WTC11 (cell line): ENCODE measurements at regions not wholly inside any gene's neighbourhood (a gene's known extent, or its start where the extent isn't known, plus 50 kb on each side); places are given as distances from the start of the nearest gene placed in this dataset.

Experiments used
- ATAC-seq: fragments of 200-7000 bp; cut with Tn5 transposase; 2 replicates; pipeline ENCODE4 v1.10.0; 2021; ENCODE audit warnings: mild to moderate bottlenecking, moderate library complexity
- CTCF ChIA-PET: fragments of 300-600 bp; sonication (Branson Sonifier 250); formaldehyde crosslinking; loops from one replicate; lab custom pipeline; 2021; ENCODE audit warnings: antibody characterized with exemption; lab: Charles Lee
- POLR2A ChIA-PET: fragments of 350-600 bp; sonication (Branson Sonifier 250); formaldehyde crosslinking; loops from one replicate; lab custom pipeline; 2021; ENCODE audit warnings: antibody characterized with exemption; lab: Charles Lee
- DNase-seq: peaks from one replicate; pipeline ENCODE4 v3.0.0; 2021; ENCODE audit warnings: low spot score
- H3K27ac Mint-ChIP-seq: 2 replicates; pipeline ENCODE4 v1.8.0; 2021; ENCODE audit warnings: mixed read lengths
- H3K27me3 Mint-ChIP-seq: 2 replicates; pipeline ENCODE4 v1.8.0; 2021; ENCODE audit warnings: low read depth, mild to moderate bottlenecking, moderate library complexity, mixed read lengths
- H3K36me3 Mint-ChIP-seq: 2 replicates; pipeline ENCODE4 v1.8.0; 2021; ENCODE audit warnings: mixed read lengths
- H3K4me1 Mint-ChIP-seq: 2 replicates; pipeline ENCODE4 v1.8.0; 2022; ENCODE audit warnings: mixed read lengths
- H3K4me3 Mint-ChIP-seq: 2 replicates; pipeline ENCODE4 v1.8.0; 2021; ENCODE audit warnings: mild to moderate bottlenecking, moderate library complexity, mixed read lengths
- H3K9me3 Mint-ChIP-seq: 2 replicates; pipeline ENCODE4 v1.8.0; 2021; ENCODE audit warnings: mixed read lengths
- AFF4 ChIP-seq: sonication (generic); formaldehyde crosslinking; IDR thresholded peaks from 2 replicates; pipeline ENCODE4 v1.8.1; 2023; ENCODE audit warnings: mild to moderate bottlenecking, missing genetic modification reagents, borderline replicate concordance
- ATF1 ChIP-seq: sonication (generic); formaldehyde crosslinking; IDR thresholded peaks from 2 replicates; pipeline ENCODE4 v1.8.1; 2023; ENCODE audit warnings: mild to moderate bottlenecking, moderate library complexity, missing genetic modification reagents
- ATF3 ChIP-seq: sonication (generic); formaldehyde crosslinking; conservative IDR thresholded peaks from 2 replicates; pipeline ENCODE4 v1.8.1; 2022; ENCODE audit warnings: mild to moderate bottlenecking, missing genetic modification reagents
- CBFB ChIP-seq: sonication (generic); formaldehyde crosslinking; IDR thresholded peaks from 2 replicates; pipeline ENCODE4 v1.8.1; 2022; ENCODE audit warnings: mild to moderate bottlenecking, low read depth, missing genetic modification reagents
- EMX1 ChIP-seq: fragments of 250-450 bp; sonication (Bioruptor Pico); IDR thresholded peaks from 2 replicates; pipeline ENCODE4 v1.8.0; 2021; ENCODE audit warnings: mild to moderate bottlenecking
- ESRRA ChIP-seq: sonication (generic); formaldehyde crosslinking; IDR thresholded peaks from 2 replicates; pipeline ENCODE4 v1.8.1; 2022; ENCODE audit warnings: mild to moderate bottlenecking, missing genetic modification reagents, borderline replicate concordance
- GABPB1 ChIP-seq: sonication (generic); formaldehyde crosslinking; IDR thresholded peaks from 2 replicates; pipeline ENCODE4 v1.8.1; 2023; ENCODE audit warnings: mild to moderate bottlenecking, missing genetic modification reagents
- GRHL2 ChIP-seq: fragments of 250-450 bp; sonication (Bioruptor Pico); IDR thresholded peaks from 2 replicates; pipeline ENCODE4 v1.8.0; 2022; ENCODE audit warnings: mild to moderate bottlenecking, moderate library complexity; ENCODE audit not compliant: insufficient replicate concordance, severe bottlenecking
- IRF2 ChIP-seq: sonication (generic); formaldehyde crosslinking; IDR thresholded peaks from 2 replicates; pipeline ENCODE4 v1.8.0; 2022; ENCODE audit warnings: low read depth, missing genetic modification reagents, borderline replicate concordance
- KAT7 ChIP-seq: sonication (generic); formaldehyde crosslinking; IDR thresholded peaks from 2 replicates; pipeline ENCODE4 v1.8.1; 2023; ENCODE audit warnings: missing genetic modification reagents, mild to moderate bottlenecking, borderline replicate concordance
- MXD4 ChIP-seq: fragments of 250-450 bp; sonication (Bioruptor Pico); IDR thresholded peaks from 2 replicates; pipeline ENCODE4 v1.8.0; 2021; ENCODE audit warnings: mild to moderate bottlenecking, moderate library complexity, borderline replicate concordance
- NFATC4 ChIP-seq: fragments of 250-450 bp; sonication (Bioruptor Pico); IDR thresholded peaks from 2 replicates; pipeline ENCODE4 v1.9.0; 2021; ENCODE audit warnings: mild to moderate bottlenecking
- NR1H2 ChIP-seq: sonication (generic); formaldehyde crosslinking; IDR thresholded peaks from 2 replicates; pipeline ENCODE4 v1.9.0; 2021; ENCODE audit warnings: mild to moderate bottlenecking, moderate library complexity, missing genetic modification reagents
- OVOL2 ChIP-seq: fragments of 250-450 bp; sonication (Bioruptor Pico); IDR thresholded peaks from 2 replicates; pipeline ENCODE4 v1.9.0; 2021; ENCODE audit warnings: mild to moderate bottlenecking, borderline replicate concordance
- SP1 ChIP-seq: sonication (generic); formaldehyde crosslinking; conservative IDR thresholded peaks from 2 replicates; pipeline ENCODE4 v1.8.1; 2022; ENCODE audit warnings: missing genetic modification reagents
- USF2 ChIP-seq: sonication (generic); formaldehyde crosslinking; IDR thresholded peaks from 2 replicates; pipeline ENCODE4 v1.8.1; 2023; ENCODE audit warnings: mild to moderate bottlenecking, missing genetic modification reagents, moderate library complexity
- ZMAT4 ChIP-seq: fragments of 250-450 bp; sonication (Bioruptor Pico); IDR thresholded peaks from 2 replicates; pipeline ENCODE4 v1.9.0; 2021; ENCODE audit warnings: mild to moderate bottlenecking
- ZNF317 ChIP-seq: sonication (generic); formaldehyde crosslinking; IDR thresholded peaks from 2 replicates; pipeline ENCODE4 v1.8.1; 2023; ENCODE audit warnings: low read depth, mild to moderate bottlenecking, moderate library complexity, missing genetic modification reagents, borderline replicate concordance
- ZNF532 ChIP-seq: fragments of 250-450 bp; sonication (Bioruptor Pico); IDR thresholded peaks from 2 replicates; pipeline ENCODE4 v1.9.0; 2021; ENCODE audit warnings: mild to moderate bottlenecking, borderline replicate concordance
- ZSCAN18 ChIP-seq: fragments of 250-450 bp; sonication (Bioruptor Pico); IDR thresholded peaks from 2 replicates; pipeline ENCODE4 v2.1.2; 2022; ENCODE audit warnings: mild to moderate bottlenecking, moderate library complexity
- TF ChIP-seq, protein P1 (sequence below): sonication (generic); formaldehyde crosslinking; IDR thresholded peaks from 2 replicates; pipeline ENCODE4 v1.8.1; 2022; ENCODE audit warnings: missing genetic modification reagents, borderline replicate concordance
- TF ChIP-seq, protein P2 (sequence below): sonication (generic); formaldehyde crosslinking; IDR thresholded peaks from 2 replicates; pipeline ENCODE4 v1.8.1; 2022; ENCODE audit warnings: mild to moderate bottlenecking, moderate library complexity, missing genetic modification reagents

- Mint-ChIP-seq H3K27ac (no peak overlapping the region), H3K4me1 (peaks cover 9% of the 10 kb centered on the region), H3K27me3 (no peaks in the 10 kb centered on the region; the same call in 1 of the 2 replicates), H3K36me3 (no peaks in the 10 kb centered on the region), H3K9me3 (peaks cover 16% of the 10 kb centered on the region), H3K4me3 (no peak overlapping the region)
- TF ChIP-seq ZNF532 (CRISPR knock-in tag), result no peak
- TF ChIP-seq, protein P1, sequence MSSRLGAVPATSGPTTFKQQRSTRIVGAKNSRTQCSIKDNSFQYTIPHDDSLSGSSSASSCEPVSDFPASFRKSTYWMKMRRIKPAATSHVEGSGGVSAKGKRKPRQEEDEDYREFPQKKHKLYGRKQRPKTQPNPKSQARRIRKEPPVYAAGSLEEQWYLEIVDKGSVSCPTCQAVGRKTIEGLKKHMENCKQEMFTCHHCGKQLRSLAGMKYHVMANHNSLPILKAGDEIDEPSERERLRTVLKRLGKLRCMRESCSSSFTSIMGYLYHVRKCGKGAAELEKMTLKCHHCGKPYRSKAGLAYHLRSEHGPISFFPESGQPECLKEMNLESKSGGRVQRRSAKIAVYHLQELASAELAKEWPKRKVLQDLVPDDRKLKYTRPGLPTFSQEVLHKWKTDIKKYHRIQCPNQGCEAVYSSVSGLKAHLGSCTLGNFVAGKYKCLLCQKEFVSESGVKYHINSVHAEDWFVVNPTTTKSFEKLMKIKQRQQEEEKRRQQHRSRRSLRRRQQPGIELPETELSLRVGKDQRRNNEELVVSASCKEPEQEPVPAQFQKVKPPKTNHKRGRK, result no peak
- no peak for TF ChIP-seq ATF3 (CRISPR knock-in tag)
- TF ChIP-seq, protein P2, sequence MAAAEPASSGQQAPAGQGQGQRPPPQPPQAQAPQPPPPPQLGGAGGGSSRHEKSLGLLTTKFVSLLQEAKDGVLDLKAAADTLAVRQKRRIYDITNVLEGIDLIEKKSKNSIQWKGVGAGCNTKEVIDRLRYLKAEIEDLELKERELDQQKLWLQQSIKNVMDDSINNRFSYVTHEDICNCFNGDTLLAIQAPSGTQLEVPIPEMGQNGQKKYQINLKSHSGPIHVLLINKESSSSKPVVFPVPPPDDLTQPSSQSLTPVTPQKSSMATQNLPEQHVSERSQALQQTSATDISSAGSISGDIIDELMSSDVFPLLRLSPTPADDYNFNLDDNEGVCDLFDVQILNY (CRISPR knock-in tag), result no peak
- TF ChIP-seq ZMAT4 (CRISPR knock-in tag), result no peak
- TF ChIP-seq GABPB1 (CRISPR knock-in tag), result no peak
- no peak for TF ChIP-seq ZNF317
- no peak for TF ChIP-seq NR1H2 (CRISPR knock-in tag)
- TF ChIP-seq SP1 (CRISPR knock-in tag), result no peak
- TF ChIP-seq USF2 (CRISPR knock-in tag), result no peak
- TF ChIP-seq GRHL2 (CRISPR knock-in tag), result no peak
- no peak for TF ChIP-seq ESRRA
- no peak for TF ChIP-seq AFF4
- ATAC-seq (no peak), DNase-seq (no peak)
- ChIA-PET CTCF (no interaction called here), POLR2A (no interaction called here)
Measured at GRCh38 chr7:85619236-85619635, 432.4 kb upstream of the SEMA3D start.

- POLR2A ChIA-PET, result no interaction called here
- H3K4me1 Mint-ChIP-seq, result no peaks in the 10 kb centered on the region
- no peaks in the 10 kb centered on the region for H3K36me3 Mint-ChIP-seq
- H3K9me3 Mint-ChIP-seq, result peaks cover 13% of the 10 kb centered on the region
- H3K4me3 Mint-ChIP-seq, result no peak overlapping the region
- no peaks in the 10 kb centered on the region; the same call in 1 of the 2 replicates for H3K27me3 Mint-ChIP-seq
- CTCF ChIA-PET, result no interaction called here
- DNase-seq, result no peak
- ATAC-seq, result no peak
- H3K27ac Mint-ChIP-seq, result no peak overlapping the region
- TF ChIP-seq NR1H2 (CRISPR knock-in tag) (no peak), GABPB1 (CRISPR knock-in tag) (no peak), IRF2 (no peak), ATF1 (no peak), EMX1 (CRISPR knock-in tag) (no peak), ATF3 (CRISPR knock-in tag) (no peak), MXD4 (CRISPR knock-in tag) (no peak), NFATC4 (no peak), OVOL2 (CRISPR knock-in tag) (no peak), CBFB (CRISPR knock-in tag) (no peak), ZSCAN18 (CRISPR knock-in tag) (no peak), KAT7 (CRISPR knock-in tag) (no peak)
Measured at GRCh38 chr7:85614684-85615083, 427.8 kb upstream of the SEMA3D start.
